ENCODE measurements at regions not wholly inside any gene's neighbourhood (a gene's known extent, or its start where the extent isn't known, plus 50 kb on each side); places are given as distances from the start of the nearest gene placed in this dataset.
"Not testable (repeated sequence)": the region's sequence is repeated elsewhere in the genome, so short reads cannot be mapped to it uniquely, and the experiment has no call there.

GRCh38 chr6:119865466-119866350, 516.1 kb upstream of the MAN1A1 start:
- FAIRE-seq: no peak

DNA sequence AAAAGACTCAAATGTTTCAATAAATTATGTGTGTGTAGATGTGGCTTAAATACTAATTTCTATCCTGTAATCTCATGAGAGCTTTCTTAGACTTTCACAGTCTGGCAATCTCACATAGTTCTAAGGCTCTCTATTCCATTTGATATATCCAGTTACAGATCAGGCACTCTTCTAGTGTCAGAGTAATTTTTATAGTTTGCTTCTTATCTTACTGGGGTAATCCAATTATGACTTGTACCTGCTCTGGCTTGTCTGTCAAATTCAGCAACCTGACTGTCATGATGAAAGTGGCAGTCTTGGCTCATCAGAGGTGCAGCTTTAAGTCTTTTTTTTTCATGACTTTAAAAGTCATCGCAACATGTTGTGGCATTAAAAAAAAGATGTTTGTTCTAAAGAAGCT, 513.2 kb upstream of the MAN1A1 start:
- no peak for FAIRE-seq

- no peak for FAIRE-seq
Observed at GRCh38 chr6:119858901-119859300, 509.3 kb upstream of the MAN1A1 start.

GRCh38 chr6:119856136-119856535, 506.6 kb upstream of the MAN1A1 start:
- no peak for FAIRE-seq

DNA sequence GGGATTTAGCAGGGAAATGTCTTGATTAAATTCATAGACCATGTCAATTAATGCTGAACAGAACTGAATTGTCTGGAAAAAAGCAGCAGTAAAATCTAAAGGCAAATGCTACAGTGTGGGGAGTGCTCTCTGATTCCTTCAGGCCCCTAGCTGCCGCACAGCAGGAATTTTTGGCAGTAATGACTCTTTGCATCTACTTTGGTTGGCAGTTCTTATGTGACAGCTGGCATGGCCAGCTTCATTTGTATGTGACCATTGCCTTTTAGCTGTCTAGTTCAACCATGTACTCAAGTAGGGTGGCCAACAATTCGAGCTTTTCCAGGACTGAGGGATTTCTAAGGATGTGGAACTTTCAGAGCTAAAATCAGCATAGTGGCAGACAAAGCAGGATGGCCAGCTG, 499.1 kb upstream of the MAN1A1 start:
- no peak for FAIRE-seq

- FAIRE-seq: peak; percentile 46
Observed at GRCh38 chr6:119845161-119845560, 495.6 kb upstream of the MAN1A1 start.

- no peak for FAIRE-seq
Observed at GRCh38 chr6:119844387-119844786, 494.8 kb upstream of the MAN1A1 start.

GRCh38 chr6:119842191-119842590, 492.6 kb upstream of the MAN1A1 start:
- no peak for FAIRE-seq

DNA sequence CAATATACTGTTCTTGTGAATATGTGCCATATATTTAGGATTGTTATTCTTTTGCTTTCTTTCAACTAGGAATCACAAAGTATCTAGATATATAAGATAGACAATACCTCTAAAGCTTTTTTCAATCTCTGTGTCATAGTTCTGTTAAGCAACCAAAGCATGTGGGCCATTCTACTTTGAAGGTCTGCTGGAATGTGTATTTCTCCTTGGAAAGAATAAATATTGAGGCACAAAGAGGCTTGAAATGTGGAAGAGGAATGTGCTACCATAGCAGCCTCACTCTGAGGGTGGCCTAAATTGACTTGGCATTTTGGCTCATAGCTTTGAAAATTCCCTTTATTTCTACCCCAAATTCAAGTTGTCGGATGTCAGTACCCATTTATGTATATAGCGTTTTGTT, 488.5 kb upstream of the MAN1A1 start:
- FAIRE-seq: no peak

DNA sequence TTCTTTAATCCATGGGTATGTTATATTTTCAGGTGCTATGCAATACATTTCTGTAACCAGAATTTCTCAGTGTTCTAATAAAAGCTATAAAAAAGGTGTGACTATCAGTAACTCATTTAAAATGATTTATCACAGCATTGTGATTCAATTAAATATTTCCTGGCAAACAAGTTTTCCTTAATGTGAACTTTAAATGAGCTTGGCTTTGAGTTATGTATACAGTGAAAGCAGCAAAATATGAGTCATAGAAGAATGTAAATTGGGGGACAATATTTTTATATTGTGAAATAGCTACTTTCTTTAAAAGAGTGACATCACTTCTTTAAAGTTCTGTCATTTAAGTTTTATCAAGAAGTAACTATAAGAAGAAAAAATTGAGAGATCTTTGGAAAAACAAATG, 484.9 kb upstream of the MAN1A1 start:
- FAIRE-seq: no peak

DNA sequence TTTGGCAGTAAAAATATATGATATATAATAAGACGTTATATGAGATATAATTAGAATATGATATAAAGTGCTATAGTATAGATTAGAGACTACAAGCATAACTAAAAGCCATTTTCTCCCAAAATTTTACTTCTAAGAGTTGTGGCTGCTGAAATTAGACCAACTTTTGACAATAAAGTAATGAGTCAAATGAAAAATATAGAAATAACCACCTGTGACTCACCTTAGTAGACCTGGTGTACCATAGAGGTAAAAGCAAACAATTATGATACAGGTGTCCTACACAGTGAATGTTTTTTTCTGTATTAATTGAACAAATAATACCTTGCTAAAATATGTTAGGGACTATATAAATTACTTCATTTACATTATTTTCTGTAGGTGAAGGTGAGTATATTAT, 482.9 kb upstream of the MAN1A1 start:
- FAIRE-seq: no peak

DNA sequence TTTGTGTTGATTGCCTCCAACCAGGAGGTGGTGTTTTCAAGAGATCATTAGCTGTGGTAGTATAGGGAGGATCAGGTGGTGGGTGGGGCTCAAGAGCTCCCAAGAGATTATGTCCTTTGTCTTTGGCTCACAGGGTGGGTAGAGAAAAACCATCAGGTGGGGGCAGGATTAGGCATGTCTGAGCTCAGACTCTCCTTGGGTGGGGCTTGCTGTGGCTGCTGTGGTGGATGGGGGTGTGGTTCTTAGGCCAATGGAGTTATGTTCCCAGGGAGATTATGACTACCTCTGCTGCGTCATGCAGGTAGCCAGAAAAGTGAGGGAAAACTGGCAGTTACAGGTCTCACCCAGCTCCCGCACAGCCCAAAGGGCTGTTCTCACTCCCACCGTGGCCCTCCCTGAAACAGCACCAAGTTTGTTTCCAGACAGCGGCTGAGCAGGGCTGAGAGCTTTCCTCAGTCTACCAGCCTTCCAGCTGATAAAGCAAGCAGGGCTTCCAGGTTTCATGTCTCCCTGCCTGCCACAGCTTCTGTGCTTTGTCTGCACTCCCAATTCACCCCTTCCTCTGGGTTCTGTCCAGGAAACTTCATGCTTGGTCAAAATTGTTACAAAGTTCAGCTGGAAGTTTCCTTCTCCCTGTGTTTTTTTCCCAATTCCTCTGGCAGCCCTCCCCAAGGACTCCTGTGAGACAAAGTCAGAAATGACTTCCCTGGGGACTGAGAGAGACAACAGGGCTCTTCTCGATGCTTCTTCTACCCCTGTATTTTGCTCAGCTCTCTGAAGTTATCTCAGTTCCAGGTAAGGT, 481.1 kb upstream of the MAN1A1 start:
- FAIRE-seq: no peak

DNA sequence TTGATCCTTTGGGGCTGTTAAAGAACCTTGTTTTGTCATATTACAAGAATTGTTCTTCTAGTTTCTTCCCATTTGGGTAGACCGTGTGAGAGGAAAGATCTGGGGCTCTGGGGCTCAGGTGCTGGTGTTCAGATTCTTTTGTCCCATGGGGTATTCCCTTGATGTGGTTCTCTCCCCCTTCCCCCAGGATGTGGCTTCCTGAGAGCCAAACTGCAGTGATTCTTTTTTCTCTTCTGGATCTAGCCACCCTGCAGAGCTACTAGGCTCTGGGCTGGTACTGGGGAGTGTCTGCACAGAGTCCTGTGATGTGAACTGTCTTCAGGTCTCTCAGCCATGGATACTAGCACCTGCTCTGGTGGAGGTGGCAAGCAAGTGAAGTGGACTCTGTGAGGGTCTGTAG, 480.5 kb upstream of the MAN1A1 start:
- no peak for FAIRE-seq

DNA sequence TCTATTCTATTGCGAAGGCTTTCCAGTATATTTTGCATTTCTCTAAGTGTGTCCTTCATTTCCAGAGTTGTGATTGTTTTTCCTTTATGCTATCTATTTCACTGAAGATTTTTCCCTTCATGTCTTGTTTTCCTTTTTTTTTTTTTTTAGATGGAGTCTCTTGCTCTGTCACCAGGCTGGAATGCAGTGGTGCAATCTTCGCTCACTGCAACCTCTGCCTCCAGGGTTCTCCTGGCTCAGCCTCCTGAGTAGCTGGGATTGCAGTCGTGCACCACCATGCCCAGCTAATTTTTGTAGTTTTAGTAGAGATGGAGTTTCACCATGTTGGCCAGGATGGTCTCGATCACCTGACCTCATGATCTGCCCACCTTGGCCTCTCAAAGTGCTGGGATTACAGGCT, 479.9 kb upstream of the MAN1A1 start:
- not testable (repeated sequence) for FAIRE-seq

DNA sequence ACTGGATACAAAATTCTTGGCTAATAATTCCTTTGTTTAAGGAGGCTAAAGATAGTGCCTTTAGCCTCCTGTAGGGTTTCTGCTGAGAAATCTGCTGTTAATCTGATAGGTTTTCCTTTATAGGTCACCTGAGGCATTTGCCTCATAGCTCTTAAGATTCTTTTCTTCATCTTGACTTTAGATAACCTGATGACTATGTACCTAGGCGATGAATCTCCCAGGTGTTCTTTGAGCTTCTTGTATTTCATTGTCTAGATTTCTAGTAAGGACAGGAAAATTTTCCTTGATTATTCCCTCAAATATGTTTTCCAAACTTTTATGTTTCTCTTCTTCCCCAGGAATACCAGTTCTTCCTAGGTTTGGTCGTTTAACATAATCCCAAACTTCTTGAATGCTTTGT, 479.4 kb upstream of the MAN1A1 start:
- no peak for FAIRE-seq

GRCh38 chr6:119821380-119821779, 471.8 kb upstream of the MAN1A1 start:
- FAIRE-seq: no peak

GRCh38 chr6:119818876-119819275, 469.3 kb upstream of the MAN1A1 start:
- no peak for FAIRE-seq

DNA sequence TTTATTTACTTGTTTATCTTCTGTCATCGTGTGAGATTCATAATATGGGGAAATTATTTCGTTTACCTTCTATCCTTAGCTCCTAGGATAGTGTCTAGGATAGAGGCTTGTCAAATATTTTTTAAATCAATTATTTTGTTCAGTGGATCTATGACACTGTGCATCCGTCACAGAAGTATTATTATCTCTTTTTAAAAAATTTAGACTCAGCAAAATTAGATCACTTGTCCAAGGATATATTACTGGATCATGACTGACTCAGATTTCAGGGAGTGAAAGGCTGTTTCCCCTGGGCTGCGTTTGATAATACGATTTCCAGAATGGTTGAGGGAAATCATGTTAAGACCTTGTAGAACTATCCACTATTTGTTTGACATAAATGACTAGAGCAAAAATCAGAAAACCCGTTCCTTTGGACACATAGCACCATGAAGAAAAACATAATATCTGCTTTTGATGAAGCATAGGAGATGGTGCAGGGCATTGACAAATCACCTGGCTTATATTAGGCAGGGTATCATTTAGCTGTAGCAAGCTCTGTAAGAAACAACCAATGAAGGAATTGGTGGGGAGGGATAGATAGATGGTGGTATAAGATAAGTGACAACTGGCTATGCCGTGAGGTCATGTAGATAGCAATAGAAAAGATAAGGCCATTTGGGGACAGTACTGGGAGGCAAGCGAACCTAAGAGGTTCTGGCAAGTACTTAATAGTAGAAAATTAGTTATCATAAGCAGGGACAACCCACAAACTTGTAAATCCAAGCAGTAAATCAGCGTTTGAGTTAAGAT, 465.2 kb upstream of the MAN1A1 start:
- FAIRE-seq: no peak

DNA sequence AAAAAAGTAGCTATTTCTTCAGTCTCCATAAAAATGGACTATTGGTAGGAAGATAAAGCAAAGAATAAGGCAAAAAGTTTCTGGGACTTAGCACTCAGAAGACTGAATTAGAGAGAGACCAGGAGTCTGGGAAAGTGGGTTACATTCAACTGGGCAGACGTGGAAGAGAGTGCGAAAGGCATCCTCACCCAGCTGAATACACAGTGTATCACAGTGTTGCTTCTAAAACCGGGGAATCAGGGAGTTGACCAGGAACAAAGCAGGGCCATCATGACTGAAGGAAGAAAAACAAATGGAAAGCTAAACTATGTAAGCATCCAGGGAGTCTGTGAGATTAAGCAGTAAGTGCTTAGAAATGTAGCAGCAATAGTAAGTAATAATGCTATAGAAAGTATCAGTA, 452.9 kb upstream of the MAN1A1 start:
- no peak for FAIRE-seq

GRCh38 chr6:119801056-119801455, 451.5 kb upstream of the MAN1A1 start:
- no peak for FAIRE-seq

- no peak for FAIRE-seq
Observed at GRCh38 chr6:119800526-119800925, 451.0 kb upstream of the MAN1A1 start.

DNA sequence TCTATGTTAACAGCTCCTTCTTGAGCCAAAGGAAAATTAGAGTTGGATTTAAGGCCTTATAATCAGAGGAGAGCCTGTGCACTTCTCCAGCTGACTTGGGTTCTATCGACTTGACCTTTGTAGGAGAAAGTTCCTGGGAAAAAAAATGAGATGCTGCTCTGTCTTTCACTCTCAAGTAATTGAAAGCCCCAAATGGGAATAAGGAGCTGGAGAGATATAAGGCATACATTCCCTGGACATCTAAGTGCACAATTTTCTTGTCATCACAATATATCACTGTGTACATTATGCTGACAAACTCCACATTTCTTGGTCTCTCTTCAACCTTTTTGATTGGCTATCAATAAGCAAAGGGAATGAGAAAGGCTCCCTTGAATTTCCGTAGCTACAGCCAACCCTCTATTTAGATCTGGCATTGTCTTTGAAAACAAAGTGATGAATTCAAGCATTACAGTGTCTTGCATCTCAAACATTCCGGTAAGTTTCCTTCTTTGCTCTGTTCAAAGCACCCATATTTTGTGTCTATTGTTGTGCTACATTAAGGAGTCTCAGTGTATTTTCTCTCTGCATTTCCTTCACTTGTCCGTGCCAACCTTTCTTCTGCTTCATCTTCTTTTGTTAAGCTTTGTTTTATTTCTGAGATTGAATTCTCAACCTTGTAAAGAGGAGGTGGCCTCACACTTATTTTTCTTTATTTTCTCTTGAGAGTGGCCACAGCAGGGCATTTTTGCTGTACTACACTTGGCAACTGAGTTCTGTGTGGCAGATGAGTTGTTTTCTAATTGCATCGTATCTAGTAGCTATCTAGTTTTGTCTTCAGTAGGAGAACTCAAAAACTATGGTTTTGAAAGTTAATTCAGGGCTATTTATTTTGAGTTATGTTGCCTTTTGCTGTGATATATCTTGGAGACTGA, 450.3 kb upstream of the MAN1A1 start:
- FAIRE-seq: no peak
